Coronary artery (tissue), 2 donors: ENCODE measurements at regions not wholly inside any gene's neighbourhood (a gene's known extent, or its start where the extent isn't known, plus 50 kb on each side); places are given as distances from the start of the nearest gene placed in this dataset.

ENCODE experiments used
- DNase-seq: peaks from one replicate; pipeline ENCODE4 v3.0.0-alpha.2; 2017; ENCODE audit warnings: low spot score
- H3K27ac ChIP-seq, 2 donors: fragments of 200-600 bp; sonication (generic); one replicate each; pipeline ENCODE4 v1.5.1; 2016 to 2019
- H3K4me3 ChIP-seq: fragments of 200-600 bp; sonication (generic); 2 replicates; pipeline ENCODE4 v1.5.1; 2016; ENCODE audit warnings: mild to moderate bottlenecking, moderate library complexity
- CTCF ChIP-seq: fragments of 200-600 bp; sonication (generic); IDR thresholded peaks from one replicate; pipeline ENCODE4 v1.5.1; 2019; ENCODE audit warnings: antibody characterized with exemption

DNA sequence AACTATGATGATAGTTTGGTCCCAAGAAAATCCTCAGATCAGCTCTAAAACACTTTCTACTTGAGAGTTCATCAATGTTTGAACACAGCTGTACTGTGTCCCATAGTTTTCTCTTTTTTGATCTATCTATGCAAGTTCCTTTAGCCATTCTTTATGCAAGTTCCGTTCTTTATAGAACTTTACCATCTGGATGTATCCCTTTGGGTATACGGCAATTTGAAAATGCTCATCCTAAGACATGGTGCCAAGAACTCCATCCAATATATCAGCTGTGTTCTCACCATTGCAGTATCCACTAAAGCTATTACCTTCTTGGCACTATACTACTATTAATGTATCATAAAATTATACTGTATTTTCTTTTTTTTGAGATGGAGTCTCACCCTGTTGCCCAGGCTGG is 276.9 kb downstream of the NOVA1 start:
- TF ChIP-seq CTCF, result no peak
- H3K4me3 ChIP-seq, result no peak overlapping the region
- H3K27ac ChIP-seq, result no peak overlapping the region
- no peak for DNase-seq

GRCh38 chr14:26319139-26319864 is 278.5 kb downstream of the NOVA1 start:
- Histone ChIP-seq H3K4me3 (no peak overlapping the region), H3K27ac (no peak overlapping the region)
- no peak for TF ChIP-seq CTCF
- DNase-seq, result no peak

- no peak for DNase-seq
- TF ChIP-seq CTCF, result no peak
- Histone ChIP-seq H3K4me3 (no peak overlapping the region), H3K27ac (no peak overlapping the region)
Measured at GRCh38 chr14:26304056-26304455, 293.8 kb downstream of the NOVA1 start.

- TF ChIP-seq CTCF, result no peak
- H3K27ac ChIP-seq, result no peak overlapping the region
- DNase-seq, result no peak
- H3K4me3 ChIP-seq, result no peak overlapping the region
Measured at GRCh38 chr14:26293909-26294308, 303.9 kb downstream of the NOVA1 start.

- H3K27ac ChIP-seq, result no peak overlapping the region
- no peak overlapping the region for H3K4me3 ChIP-seq
- TF ChIP-seq CTCF, result no peak
- DNase-seq, result no peak
Measured at GRCh38 chr14:26289891-26290486, 307.8 kb downstream of the NOVA1 start.

- DNase-seq, result no peak
- no peak for TF ChIP-seq CTCF
- Histone ChIP-seq H3K27ac (no peak overlapping the region), H3K4me3 (no peak overlapping the region)
Measured at GRCh38 chr14:26286913-26287205, 311.0 kb downstream of the NOVA1 start.
